K562 (cell line): ENCODE measurements at regions not wholly inside any gene's neighbourhood (a gene's known extent, or its start where the extent isn't known, plus 50 kb on each side); places are given as distances from the start of the nearest gene placed in this dataset.

Source experiments
- ATAC-seq: fragments of 200-7000 bp; cut with Tn5 transposase; 3 replicates; pipeline ENCODE4 v1.9.1; 2020; ENCODE audit warnings: moderate library complexity
- BruUV-seq: library from RNA; stranded (reverse); fragments of 400-500 nt; replicated peaks from 2 replicates; lab custom pipeline; 2021; lab: Mats Ljungman, UMichigan
- CTCF ChIA-PET: fragments of 300-600 bp; formaldehyde crosslinking; extraction: SDS; loops from one replicate; lab custom pipeline; 2021; ENCODE audit warnings: low intra/inter-chr PET ratio; lab: Yijun Ruan, JAX
- POLR2A ChIA-PET: fragments of 300-600, 350-650 bp; sonication (Branson Sonifier 250); formaldehyde crosslinking; extraction: SDS; loops from one replicate; lab custom pipeline; 2021; ENCODE audit warnings: antibody characterized with exemption, inconsistent platforms; lab: Yijun Ruan, JAX
- DNase-seq, 4 experiments: peaks; one replicate each; pipeline versions ENCODE4 v3.0.0 to v3.0.0-alpha.2; 2011 to 2018; ENCODE audit warnings: low spot score in 3 of 4, mixed read lengths in 3 of 4; ENCODE audit errors: extremely low read depth in 1 of 4
- FAIRE-seq: peaks from 2 replicates; lab custom pipeline; 2011; peaks lifted over from hg19 to GRCh38; lab: Jason Lieb, UNC
- H2AFZ ChIP-seq: 2 replicates; pipeline ENCODE4 v1.6.0; 2011; ENCODE audit warnings: low read depth, low read length, control low read depth, inconsistent platforms
- H3K27ac ChIP-seq: fragments of 200-600 bp; 3 replicates; pipeline ENCODE4 v1.8.0; 2011; ENCODE audit warnings: low read depth, mild to moderate bottlenecking, control low read depth, inconsistent platforms, low read length, moderate library complexity, mixed read lengths; ENCODE audit errors: extremely low read depth
- H3K27me3 ChIP-seq, 2 experiments: fragments of 300-600 bp in 1 of 2; 2 replicates in 1 of 2; 3 replicates in 1 of 2; pipeline versions ENCODE4 v1.6.0 to v1.8.0; 2011; ENCODE audit warnings: inconsistent platforms in 2 of 2, low read length in 2 of 2, mild to moderate bottlenecking in 1 of 2, mixed read lengths in 1 of 2, moderate library complexity in 1 of 2; ENCODE audit not compliant: control insufficient read depth in 2 of 2, insufficient read depth in 2 of 2
- H3K36me3 ChIP-seq: fragments of 300-600 bp; 3 replicates; pipeline ENCODE4 v1.8.0; 2011; ENCODE audit warnings: mild to moderate bottlenecking, low read length, inconsistent platforms; ENCODE audit not compliant: control insufficient read depth, insufficient read depth
- H3K4me1 ChIP-seq, 2 experiments: fragments of 200-600 bp in 1 of 2; replicated peaks in 1 of 2; 2 replicates in 1 of 2; 3 replicates in 1 of 2; pipeline versions ENCODE4 v1.5.1 to v1.8.0; 2011; ENCODE audit warnings: inconsistent platforms in 2 of 2, low read length in 2 of 2, mild to moderate bottlenecking in 1 of 2, mixed read lengths in 1 of 2, moderate library complexity in 1 of 2; ENCODE audit not compliant: control insufficient read depth in 2 of 2, insufficient read depth in 2 of 2
- H3K4me2 ChIP-seq: 2 replicates; pipeline ENCODE4 v1.6.1; 2011; ENCODE audit warnings: low read length, control low read depth, inconsistent platforms, mixed read lengths; ENCODE audit not compliant: insufficient read depth
- H3K4me3 ChIP-seq: fragments of 200-600 bp; sonication (generic), shearing (Covaris generic); 2 replicates; pipeline ENCODE4 v1.5.1; 2016; ENCODE audit warnings: control low read depth, inconsistent platforms
- H3K79me2 ChIP-seq: fragments of 200-600 bp; 3 replicates; pipeline ENCODE4 v1.8.0; 2011; ENCODE audit warnings: low read length, inconsistent platforms; ENCODE audit not compliant: control insufficient read depth, insufficient read depth
- H3K9ac ChIP-seq, 2 experiments: 2 replicates each; pipeline versions ENCODE4 v1.6.0 to v1.6.1; 2011; ENCODE audit warnings: low read depth in 2 of 2, low read length in 2 of 2, control low read depth in 1 of 2, inconsistent platforms in 1 of 2, mild to moderate bottlenecking in 1 of 2, mixed read lengths in 1 of 2; ENCODE audit not compliant: insufficient read depth in 1 of 2
- H3K9me1 ChIP-seq: one replicate; pipeline ENCODE4 v1.6.0; 2011; ENCODE audit warnings: inconsistent platforms, mild to moderate bottlenecking, low read length, moderate library complexity; ENCODE audit not compliant: control insufficient read depth, insufficient read depth
- H3K9me3 ChIP-seq: replicated peaks from 2 replicates; pipeline ENCODE4 v1.5.1; 2011; ENCODE audit warnings: low read depth, low read length, inconsistent platforms; ENCODE audit not compliant: control insufficient read depth, insufficient read depth
- H4K20me1 ChIP-seq: replicated peaks from 2 replicates; pipeline ENCODE4 v1.6.1; 2011; ENCODE audit warnings: low read length, inconsistent platforms, mixed read lengths; ENCODE audit not compliant: control insufficient read depth, insufficient read depth
- CHD4 ChIP-seq: fragments of 200-600 bp; sonication (generic); IDR thresholded peaks from 3 replicates; pipeline ENCODE4 v1.6.1; 2012; ENCODE audit warnings: low read depth, mild to moderate bottlenecking, mixed read lengths, low read length, inconsistent platforms; ENCODE audit not compliant: insufficient read depth, insufficient replicate concordance, poor library complexity, severe bottlenecking
- DNMT1 ChIP-seq: fragments of 450-650 bp; IDR thresholded peaks from 2 replicates; pipeline ENCODE4 v1.6.1; 2016; ENCODE audit warnings: antibody characterized with exemption, mild to moderate bottlenecking
- GABPB2 ChIP-seq: fragments of 250-450 bp; sonication (Bioruptor Pico); conservative IDR thresholded peaks from 2 replicates; pipeline ENCODE4 v1.5.1; 2021; ENCODE audit warnings: mild to moderate bottlenecking
- HDAC6 ChIP-seq: IDR thresholded peaks from 2 replicates; pipeline ENCODE4 v1.6.1; 2012; ENCODE audit warnings: low read depth, mild to moderate bottlenecking, control low read depth, inconsistent platforms, low read length, moderate library complexity
- HDGF ChIP-seq: fragments of 450-650 bp; IDR thresholded peaks from 2 replicates; pipeline ENCODE4 v1.6.1; 2016
- MBD2 ChIP-seq: sonication (generic); IDR thresholded peaks from 2 replicates; pipeline ENCODE4 v1.6.1; 2016; ENCODE audit warnings: low read depth, borderline replicate concordance
- MCM2 ChIP-seq: fragments of 450-650 bp; IDR thresholded peaks from 2 replicates; pipeline ENCODE4 v1.6.1; 2017; ENCODE audit warnings: low read depth, mild to moderate bottlenecking
- PHF8 ChIP-seq: fragments of 200-600 bp; sonication (generic); IDR thresholded peaks from 2 replicates; pipeline ENCODE4 v1.6.1; 2012; ENCODE audit warnings: mixed run types, mild to moderate bottlenecking, inconsistent platforms, low read length, moderate library complexity, borderline replicate concordance
- SP1 ChIP-seq: sonication (generic); formaldehyde crosslinking; IDR thresholded peaks from 2 replicates; pipeline ENCODE4 v1.8.1; 2022; ENCODE audit warnings: mild to moderate bottlenecking, missing genetic modification reagents
- ZNF583 ChIP-seq: fragments of 250-450 bp; sonication (Bioruptor Pico); IDR thresholded peaks from 2 replicates; pipeline ENCODE4 v1.4.0; 2020
- ZNF766 ChIP-seq: fragments of 200-800 bp; sonication (Bioruptor generic); conservative IDR thresholded peaks from 2 replicates; pipeline ENCODE4 v1.6.1; 2016; ENCODE audit warnings: missing genetic modification characterization, missing compliant biosample characterization
- ZNF77 ChIP-seq: fragments of 250-450 bp; sonication (Bioruptor Pico); IDR thresholded peaks from 2 replicates; pipeline ENCODE4 v1.5.0; 2020
- WGBS: fragments of 100-300 bp; shearing (Covaris generic); methylation state at CpG from one replicate; pipeline ENCODE4 v1.1.6; 2016; ENCODE audit warnings: low coverage, mixed read lengths; ENCODE audit not compliant: insufficient coverage; ENCODE audit errors: missing lambda C conversion rate; 5-methylcytosine and 5-hydroxymethylcytosine counted together
- in situ Hi-C: fragments of 300-500 bp; cut with MboI; formaldehyde crosslinking; loops from 4 replicates; pipeline ENCODE4 v1.15.0; 2018; ENCODE audit warnings: inconsistent platforms, mixed read lengths
- intact Hi-C: fragments of 100-400 bp; cut with micrococcal nuclease; formaldehyde crosslinking; loops from 2 replicates; pipeline ENCODE4 v1.14.2; 2022
- TF ChIP-seq, protein P1 (sequence below): fragments of 250-450 bp; sonication (Bioruptor Pico); IDR thresholded peaks from 2 replicates; pipeline ENCODE4 v1.5.0; 2020; ENCODE audit warnings: mild to moderate bottlenecking
- TF ChIP-seq, protein P2 (sequence below): sonication (generic); formaldehyde crosslinking; IDR thresholded peaks from 2 replicates; pipeline ENCODE4 v1.9.0; 2022; ENCODE audit warnings: mild to moderate bottlenecking, missing genetic modification reagents
- TF ChIP-seq, protein P3 (sequence below): IDR thresholded peaks from 2 replicates; pipeline ENCODE4 v1.6.1; 2016; ENCODE audit warnings: missing genetic modification characterization, missing compliant biosample characterization

DNA sequence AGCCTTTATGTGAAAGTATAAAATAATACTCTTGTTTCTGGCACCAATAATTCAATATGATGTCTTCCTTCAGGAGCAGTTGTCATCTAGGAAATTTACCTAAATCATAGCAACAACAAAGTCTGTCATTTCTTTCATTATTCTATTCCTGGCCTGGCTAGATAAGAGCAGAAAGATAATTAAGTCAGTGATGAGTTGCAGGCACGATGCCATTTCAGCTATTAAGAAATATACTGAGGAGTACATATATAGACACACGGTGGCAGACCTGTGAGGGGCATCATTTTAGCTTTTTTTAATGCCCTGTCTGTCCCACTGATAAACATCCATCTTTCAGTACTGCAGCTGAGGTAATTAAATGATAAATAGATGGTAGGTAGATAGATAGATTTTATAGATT, 756.1 kb upstream of the EPHA7 start:
- POLR2A ChIA-PET: no interaction called here
- no peaks in the 10 kb centered on the region for H3K9me3 ChIP-seq
- H2AFZ ChIP-seq: no peak overlapping the region
- CTCF ChIA-PET: no interaction called here
- no peaks in the 10 kb centered on the region for H3K9me1 ChIP-seq
- BruUV-seq: no TSS peak
- H3K36me3 ChIP-seq: no peaks in the 10 kb centered on the region
- H3K27ac ChIP-seq: no peak overlapping the region
- FAIRE-seq: no peak
- H3K79me2 ChIP-seq: no peaks in the 10 kb centered on the region
- 0% methylated on average over 2 of the region's 2 CpGs for WGBS
- H3K4me2 ChIP-seq: no peak overlapping the region
- H3K9ac ChIP-seq: no peak overlapping the region
- in situ Hi-C loops (no loop called here), intact Hi-C loops (no loop called here)
- H3K4me1 ChIP-seq: no peaks in the 10 kb centered on the region
- no peak for ATAC-seq
- H4K20me1 ChIP-seq: no peaks in the 10 kb centered on the region
- H3K27me3 ChIP-seq: no peaks in the 10 kb centered on the region
- DNase-seq: no peak
- no peak overlapping the region for H3K4me3 ChIP-seq
- TF ChIP-seq SP1 (CRISPR knock-in tag): no peak
- no peak for TF ChIP-seq HDGF
- no peak for TF ChIP-seq CHD4
- TF ChIP-seq, protein P1, sequence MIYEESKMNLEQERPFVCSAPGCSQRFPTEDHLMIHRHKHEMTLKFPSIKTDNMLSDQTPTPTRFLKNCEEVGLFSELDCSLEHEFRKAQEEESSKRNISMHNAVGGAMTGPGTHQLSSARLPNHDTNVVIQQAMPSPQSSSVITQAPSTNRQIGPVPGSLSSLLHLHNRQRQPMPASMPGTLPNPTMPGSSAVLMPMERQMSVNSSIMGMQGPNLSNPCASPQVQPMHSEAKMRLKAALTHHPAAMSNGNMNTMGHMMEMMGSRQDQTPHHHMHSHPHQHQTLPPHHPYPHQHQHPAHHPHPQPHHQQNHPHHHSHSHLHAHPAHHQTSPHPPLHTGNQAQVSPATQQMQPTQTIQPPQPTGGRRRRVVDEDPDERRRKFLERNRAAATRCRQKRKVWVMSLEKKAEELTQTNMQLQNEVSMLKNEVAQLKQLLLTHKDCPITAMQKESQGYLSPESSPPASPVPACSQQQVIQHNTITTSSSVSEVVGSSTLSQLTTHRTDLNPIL (CRISPR knock-in tag): no peak
- no peak for TF ChIP-seq ZNF766
- TF ChIP-seq ZNF583 (CRISPR knock-in tag): no peak
- TF ChIP-seq, protein P2, sequence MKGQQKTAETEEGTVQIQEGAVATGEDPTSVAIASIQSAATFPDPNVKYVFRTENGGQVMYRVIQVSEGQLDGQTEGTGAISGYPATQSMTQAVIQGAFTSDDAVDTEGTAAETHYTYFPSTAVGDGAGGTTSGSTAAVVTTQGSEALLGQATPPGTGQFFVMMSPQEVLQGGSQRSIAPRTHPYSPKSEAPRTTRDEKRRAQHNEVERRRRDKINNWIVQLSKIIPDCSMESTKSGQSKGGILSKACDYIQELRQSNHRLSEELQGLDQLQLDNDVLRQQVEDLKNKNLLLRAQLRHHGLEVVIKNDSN (CRISPR knock-in tag): no peak
- TF ChIP-seq DNMT1: no peak
- no peak for TF ChIP-seq ZNF77 (CRISPR knock-in tag)
- TF ChIP-seq MBD2: no peak
- no peak for TF ChIP-seq HDAC6
- no peak for TF ChIP-seq GABPB2
- no peak for TF ChIP-seq PHF8
- TF ChIP-seq MCM2: no peak
- TF ChIP-seq, protein P3, sequence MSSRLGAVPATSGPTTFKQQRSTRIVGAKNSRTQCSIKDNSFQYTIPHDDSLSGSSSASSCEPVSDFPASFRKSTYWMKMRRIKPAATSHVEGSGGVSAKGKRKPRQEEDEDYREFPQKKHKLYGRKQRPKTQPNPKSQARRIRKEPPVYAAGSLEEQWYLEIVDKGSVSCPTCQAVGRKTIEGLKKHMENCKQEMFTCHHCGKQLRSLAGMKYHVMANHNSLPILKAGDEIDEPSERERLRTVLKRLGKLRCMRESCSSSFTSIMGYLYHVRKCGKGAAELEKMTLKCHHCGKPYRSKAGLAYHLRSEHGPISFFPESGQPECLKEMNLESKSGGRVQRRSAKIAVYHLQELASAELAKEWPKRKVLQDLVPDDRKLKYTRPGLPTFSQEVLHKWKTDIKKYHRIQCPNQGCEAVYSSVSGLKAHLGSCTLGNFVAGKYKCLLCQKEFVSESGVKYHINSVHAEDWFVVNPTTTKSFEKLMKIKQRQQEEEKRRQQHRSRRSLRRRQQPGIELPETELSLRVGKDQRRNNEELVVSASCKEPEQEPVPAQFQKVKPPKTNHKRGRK: no peak
